Stimulated activated CD8-positive, alpha-beta memory T cell treated with anti-CD3 and anti-CD28 coated beads, Interleukin-7, amount 100 ng/mL, for 24 hours (primary cell): ENCODE measurements at regions not wholly inside any gene's neighbourhood (a gene's known extent, or its start where the extent isn't known, plus 50 kb on each side); places are given as distances from the start of the nearest gene placed in this dataset.
"Not testable (repeated sequence)": the region's sequence is repeated elsewhere in the genome, so short reads cannot be mapped to it uniquely, and the experiment has no call there.

Experiments
- DNase-seq: peaks from one replicate; pipeline ENCODE4 v3.0.0-alpha.2; 2020; ENCODE audit warnings: low read depth

DNA sequence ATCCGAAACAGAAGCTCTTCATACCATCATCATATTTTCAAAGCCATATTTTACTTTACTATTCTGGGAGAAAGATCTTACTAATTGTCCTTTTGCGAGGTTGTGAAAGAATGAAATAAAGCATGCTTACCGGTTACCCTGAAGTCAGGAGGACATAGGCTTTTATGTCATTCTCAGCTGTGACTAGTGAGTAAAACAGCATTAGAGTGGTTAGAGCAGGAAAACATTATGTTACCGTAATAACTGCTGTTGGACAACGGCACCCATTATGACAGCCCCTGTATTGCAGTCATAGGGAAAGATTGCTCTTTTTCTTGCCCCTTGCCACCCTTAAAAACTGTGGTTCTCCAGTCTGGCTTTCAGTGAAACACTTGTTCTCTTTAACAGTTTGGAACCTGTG lies 1035.7 kb downstream of the ZPLD1 start:
- DNase-seq, result no peak

DNA sequence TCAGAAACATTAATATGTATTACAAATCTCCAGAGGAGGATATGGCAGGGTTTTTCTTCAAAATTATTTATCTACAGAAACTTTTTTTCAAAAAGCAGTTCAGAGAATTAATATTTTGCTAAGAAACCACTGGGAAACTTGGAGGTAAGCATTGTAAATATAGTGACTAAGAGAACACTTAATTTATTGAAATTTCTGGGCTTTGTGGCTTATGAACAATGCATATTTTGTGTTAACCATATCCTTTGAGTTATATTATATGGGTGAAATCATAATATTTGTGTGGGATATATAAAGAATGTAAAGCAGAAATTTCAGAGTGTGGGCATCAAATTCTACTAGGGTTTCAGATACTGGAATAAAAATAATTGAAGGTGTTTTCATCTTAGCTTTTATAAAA lies 1059.2 kb downstream of the ZPLD1 start:
- DNase-seq, result no peak

DNA sequence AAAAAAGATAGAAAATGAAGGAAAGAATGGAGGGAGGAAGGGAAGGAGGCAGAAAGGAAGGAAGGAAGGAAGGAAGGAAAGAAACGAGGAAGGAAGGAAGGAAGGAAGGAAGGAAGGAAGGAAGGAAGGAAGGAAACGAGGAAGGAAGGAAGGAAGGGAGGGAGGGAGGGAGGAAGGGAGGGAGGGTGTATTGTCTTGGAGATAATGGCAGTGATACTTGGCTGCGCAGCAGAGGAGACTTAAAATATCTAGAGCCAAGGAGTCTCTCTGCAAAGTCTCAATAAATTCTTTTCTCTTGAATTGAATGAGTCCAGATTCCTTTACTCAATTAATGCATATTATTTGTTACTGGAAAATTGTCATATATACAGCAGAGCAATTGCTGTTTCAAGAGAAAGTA lies 1059.7 kb downstream of the ZPLD1 start:
- DNase-seq, result no peak

DNA sequence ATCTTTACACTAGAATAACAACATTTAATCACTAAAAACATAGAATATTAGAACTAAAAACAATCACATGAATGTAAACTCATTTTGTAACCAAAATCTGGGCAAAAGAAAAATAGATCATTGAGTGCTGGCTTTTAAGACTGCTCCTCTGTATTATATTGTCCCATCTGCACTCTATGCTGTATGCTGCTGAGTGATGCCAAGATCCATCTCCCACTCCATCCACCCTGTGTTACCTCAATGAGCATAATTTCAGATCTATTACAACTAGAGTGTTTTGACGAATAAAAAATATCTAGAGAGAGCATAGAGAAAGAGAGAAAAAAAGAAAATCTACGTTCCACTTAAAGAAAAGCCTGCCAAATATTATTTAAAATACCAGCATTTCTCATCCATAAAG lies 1060.4 kb downstream of the ZPLD1 start:
- no peak for DNase-seq

- no peak for DNase-seq
These were observed 1064.5 kb downstream of the ZPLD1 start for GRCh38 chr3:103499132-103499900.

DNA sequence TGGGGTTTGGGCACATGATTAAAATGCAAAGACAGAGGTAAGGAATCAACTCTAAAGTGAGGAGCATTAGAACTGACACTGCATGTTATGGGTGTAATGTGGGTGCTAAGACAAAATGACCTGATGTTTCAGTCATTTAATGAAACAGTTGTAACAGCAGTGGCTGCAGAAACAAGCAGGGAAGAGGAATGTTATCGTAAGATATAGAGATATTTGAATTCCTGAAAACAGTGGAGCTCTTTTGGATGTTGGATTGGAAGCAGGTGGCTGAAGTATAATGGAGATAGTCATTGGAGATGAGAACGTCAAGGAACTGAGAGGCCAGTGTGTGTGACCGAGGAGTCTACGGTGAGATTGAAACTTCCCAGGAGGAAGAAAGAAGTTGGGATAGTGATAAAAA lies 1065.2 kb downstream of the ZPLD1 start:
- no peak for DNase-seq

DNA sequence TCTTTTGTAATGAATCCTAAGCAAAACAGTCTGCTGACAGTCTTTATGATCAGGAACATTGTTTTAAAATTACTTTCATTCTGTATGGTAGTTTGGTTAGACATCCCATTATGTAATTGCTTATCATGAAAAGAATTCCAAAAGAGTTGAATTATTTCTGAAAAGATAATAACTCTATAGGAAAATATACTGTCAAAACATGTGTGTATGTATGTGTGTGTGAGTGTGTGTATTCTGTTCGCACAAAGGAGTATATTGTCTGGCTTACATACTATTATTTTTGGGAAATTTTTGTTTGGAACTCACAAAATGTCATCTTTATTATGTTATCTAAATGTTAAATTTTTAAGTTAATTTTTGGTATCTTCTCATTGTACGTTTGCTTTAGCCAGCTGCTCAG lies 1075.9 kb downstream of the ZPLD1 start:
- no peak for DNase-seq

DNA sequence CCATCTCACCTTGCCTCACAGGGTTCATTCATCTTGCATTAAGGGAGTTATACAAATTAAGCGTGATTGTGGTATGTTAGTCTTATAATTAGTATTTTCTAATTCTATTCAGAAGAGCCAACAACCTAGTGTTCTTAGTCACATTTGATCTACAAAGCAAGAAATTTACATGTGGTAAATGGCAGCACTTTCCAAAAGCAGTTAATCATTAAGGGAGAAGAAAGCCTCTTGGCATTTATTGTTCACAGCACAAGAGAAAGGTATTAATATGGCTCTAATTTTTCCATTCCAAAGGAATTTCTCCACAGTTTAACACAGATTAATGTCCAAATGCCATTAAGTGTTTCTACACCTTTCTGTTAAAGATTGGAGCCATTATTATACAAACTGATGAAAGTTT lies 1077.1 kb downstream of the ZPLD1 start:
- no peak for DNase-seq

DNA sequence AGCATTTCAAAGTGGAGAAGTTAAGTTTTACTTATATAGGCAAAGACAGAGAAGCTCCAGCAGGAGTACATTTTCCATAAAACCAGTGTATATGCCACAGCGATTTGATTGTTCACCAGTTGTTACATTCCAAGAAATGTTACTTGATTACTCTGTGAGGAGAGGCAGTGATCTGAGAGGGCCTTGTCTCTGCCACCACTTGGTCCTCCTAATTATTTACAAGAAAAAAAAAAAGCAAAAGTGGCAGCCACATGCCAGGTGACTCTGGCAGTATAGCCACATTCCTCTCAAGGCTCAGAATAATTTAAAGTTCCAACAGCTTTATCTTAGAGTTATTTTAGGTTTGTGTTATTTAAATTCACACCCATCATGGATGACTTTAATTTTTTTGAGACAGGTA lies 1077.8 kb downstream of the ZPLD1 start:
- DNase-seq, result no peak

DNA sequence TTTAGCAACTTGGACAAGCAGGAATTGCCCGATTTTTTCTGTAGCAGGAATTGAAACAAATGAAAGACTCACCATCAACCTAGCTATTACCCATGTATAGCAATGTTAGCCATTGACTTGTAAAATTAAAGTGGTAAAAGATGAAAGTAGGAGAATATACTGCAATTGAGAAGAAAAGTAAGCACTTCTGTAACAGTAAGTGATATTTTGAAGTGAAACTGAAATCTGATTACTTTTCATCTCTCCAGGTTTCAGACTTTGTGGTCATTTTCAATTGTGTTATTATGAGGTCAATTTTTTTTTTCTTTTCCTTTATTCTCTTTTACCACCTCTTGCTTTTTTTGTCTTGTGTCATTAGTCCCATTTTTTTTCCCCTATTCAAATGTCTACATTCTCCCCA lies 1078.2 kb downstream of the ZPLD1 start:
- no peak for DNase-seq

DNA sequence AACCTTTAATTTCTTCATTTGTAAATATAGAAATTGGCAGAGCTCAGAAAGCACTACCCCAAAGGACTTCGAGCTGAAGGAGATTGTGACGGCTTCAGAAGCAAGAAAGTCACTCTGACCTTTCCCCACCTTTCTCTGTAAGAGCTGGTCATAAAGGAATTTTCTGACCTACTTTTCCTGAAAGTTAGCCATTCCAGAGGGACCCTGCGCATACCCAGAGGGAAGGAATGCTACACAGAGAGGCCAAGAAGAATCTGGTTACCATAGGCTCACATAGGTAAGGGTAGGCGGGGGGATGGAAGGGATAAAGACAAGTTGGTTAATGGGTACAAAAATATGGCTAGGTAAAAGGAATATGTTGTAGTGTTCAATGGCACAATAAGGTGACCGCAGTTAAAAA lies 1080.3 kb downstream of the ZPLD1 start:
- no peak for DNase-seq

DNA sequence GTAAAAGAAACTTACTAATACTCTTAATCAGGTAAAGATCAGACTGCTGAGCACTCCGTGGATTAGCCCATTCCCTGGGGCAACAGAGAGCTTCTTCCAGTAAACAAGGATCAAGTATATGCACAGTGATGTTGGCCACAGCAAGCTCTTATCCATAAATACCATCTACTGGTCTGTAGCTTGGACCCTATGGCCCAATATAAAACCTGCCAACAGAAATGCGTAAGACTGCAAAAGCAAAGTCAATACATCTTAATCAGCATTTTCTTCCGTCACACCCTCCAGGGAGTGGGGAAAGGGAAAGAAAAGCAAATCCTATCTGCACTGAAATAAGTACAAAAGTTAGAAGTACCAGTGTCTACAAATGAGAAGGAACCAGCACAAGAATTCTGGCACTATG lies 1082.1 kb downstream of the ZPLD1 start:
- no peak for DNase-seq

DNA sequence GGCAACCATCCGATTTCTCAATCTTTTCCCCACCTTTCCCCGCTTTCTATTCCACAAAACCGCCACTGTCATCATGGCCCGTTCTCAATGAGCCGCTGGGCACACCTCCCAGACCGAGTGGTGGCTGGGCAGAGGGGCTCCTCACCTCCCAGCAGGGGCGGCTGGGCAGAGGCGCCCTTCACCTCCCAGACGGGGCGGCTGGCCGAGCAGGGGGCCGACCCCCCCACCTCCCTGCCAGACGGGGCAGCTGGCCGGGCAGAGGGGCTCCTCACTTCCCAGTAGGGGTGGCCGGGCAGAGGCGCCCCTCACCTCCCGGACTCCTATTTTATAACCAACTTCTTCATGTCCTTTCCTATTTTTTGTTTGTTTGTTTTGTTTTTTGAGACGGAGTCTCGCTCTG lies 1096.5 kb downstream of the ZPLD1 start:
- not testable (repeated sequence) for DNase-seq

- DNase-seq, result no peak
These were observed 1098.2 kb downstream of the ZPLD1 start for GRCh38 chr3:103532986-103533385.

DNA sequence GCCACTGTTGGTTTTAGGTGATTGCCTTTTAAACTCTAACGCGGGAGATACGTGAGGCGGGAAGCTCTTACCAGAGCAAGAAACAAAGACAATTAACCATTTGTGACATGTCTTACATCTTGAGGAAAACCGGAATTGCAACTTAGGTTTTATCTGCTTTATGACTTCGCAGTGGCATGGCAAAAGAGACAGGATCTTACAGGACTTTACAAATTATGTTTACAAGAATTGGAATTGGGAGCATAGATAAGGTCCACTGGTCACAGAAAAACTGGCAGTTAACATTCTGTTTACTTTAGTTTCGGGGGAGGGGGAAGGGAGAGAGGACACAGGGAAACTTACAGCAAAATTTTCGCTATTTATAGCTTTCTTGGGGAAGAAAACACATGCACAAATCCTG lies 1119.6 kb downstream of the ZPLD1 start:
- no peak for DNase-seq

DNA sequence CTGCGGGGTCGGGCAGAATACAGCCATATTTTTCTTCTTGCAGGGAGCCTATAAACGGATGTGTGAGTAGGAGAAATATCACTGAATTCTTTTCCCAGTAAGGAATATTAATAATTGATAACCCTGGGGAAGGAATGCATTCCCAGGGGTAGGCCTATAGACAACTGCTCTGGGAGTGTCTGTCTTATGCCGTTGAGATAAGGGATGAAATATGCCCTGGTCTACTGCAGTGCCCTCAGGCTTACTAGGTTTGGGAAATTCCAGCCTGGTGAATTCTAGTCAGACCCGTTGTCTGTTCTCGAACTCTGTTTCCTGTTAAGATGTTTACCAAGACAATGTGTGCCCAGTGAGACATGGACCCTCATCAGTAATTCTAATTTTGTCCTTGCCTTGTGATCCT lies 1129.3 kb downstream of the ZPLD1 start:
- not testable (repeated sequence) for DNase-seq

GRCh38 chr3:103585809-103586208 lies 1151.0 kb downstream of the ZPLD1 start:
- DNase-seq, result no peak

GRCh38 chr3:103589770-103590169 lies 1155.0 kb downstream of the ZPLD1 start:
- no peak for DNase-seq

DNA sequence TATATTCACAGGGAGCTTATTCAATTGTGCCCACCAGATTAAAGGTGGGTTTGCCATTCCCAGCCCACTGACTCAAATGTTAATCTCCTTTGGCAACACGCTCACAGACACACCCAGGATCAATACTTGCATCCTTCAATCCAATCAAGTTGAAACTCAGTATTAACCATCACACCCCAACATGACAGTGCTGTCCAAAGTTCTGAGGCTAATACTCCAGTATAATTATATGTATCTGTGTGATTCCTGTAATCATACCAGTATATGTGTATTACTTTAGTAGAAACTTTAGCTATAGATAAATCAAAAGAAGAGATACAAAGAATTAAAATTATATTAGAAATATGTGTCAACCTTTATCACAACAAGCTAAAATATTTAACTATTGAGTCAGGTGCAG lies 1166.0 kb downstream of the ZPLD1 start:
- DNase-seq, result no peak

DNA sequence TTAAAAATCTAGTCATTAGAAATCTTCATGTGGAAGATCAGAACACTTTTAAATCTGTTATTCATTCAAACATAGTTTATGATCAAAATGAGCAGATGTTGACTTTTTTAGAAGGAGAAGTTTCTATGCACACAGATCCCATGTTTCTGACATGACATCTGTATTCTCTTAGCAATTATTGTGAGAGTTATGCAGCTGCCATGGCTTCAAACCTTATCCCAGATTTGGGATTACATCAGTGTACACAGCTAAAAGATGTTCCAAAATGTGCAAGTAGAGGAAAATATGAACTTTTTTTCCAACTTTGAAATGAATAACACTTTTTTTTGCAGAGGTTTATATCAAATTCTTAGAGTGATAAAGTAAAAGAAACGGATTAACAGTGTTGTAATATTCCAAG lies 1166.9 kb downstream of the ZPLD1 start:
- no peak for DNase-seq

- no peak for DNase-seq
These were observed 1174.7 kb downstream of the ZPLD1 start for GRCh38 chr3:103609472-103609871.

GRCh38 chr3:103613397-103614156 lies 1178.8 kb downstream of the ZPLD1 start:
- DNase-seq, result no peak

GRCh38 chr3:103614719-103615118 lies 1179.9 kb downstream of the ZPLD1 start:
- DNase-seq, result no peak

DNA sequence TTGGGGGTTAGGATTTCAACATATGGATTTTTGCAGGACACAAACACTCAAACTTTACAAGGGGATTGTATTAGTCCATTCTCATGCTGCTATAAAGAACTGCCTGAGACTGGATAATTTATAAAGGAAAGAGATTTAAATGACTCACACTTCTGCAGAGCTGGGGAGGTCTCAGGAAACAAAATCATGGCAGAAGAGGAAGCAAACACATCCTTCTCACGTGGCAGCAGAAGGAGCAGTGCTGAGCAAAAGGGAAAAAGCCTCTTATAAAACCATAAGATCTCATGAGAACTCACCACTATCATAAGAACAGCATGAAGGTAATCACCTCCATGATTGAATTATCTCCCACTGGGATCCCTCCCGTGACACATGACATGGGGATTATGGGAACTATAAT lies 1183.1 kb downstream of the ZPLD1 start:
- no peak for DNase-seq
